IMR-90 (cell line): ENCODE measurements at regions not wholly inside any gene's neighbourhood (a gene's known extent, or its start where the extent isn't known, plus 50 kb on each side); places are given as distances from the start of the nearest gene placed in this dataset.
A peak's percentile ranks its signal among the peaks of the same experiment; 100 is the strongest.

ENCODE experiments used
- ATAC-seq: fragments of 200-7000 bp; cut with Tn5 transposase; 2 replicates; pipeline ENCODE4 v1.9.1; 2020; ENCODE audit warnings: low read depth, mild to moderate bottlenecking, moderate library complexity
- BruUV-seq: library from RNA; stranded (reverse); fragments of 400-500 nt; replicated peaks from 2 replicates; lab custom pipeline; 2021; lab: Mats Ljungman, UMichigan
- CTCF ChIA-PET: fragments of 300-600 bp; formaldehyde crosslinking; extraction: SDS; loops from one replicate; lab custom pipeline; 2021; ENCODE audit warnings: antibody characterized with exemption; lab: Yijun Ruan, JAX
- POLR2A ChIA-PET: fragments of 300-600 bp; sonication (Branson Sonifier 250); formaldehyde crosslinking; loops from one replicate; lab custom pipeline; 2022; ENCODE audit warnings: antibody characterized with exemption; ENCODE audit not compliant: unreplicated experiment; lab: Charles Lee
- DNase-seq: peaks from one replicate; pipeline ENCODE4 v3.0.0; 2013
- H2AFZ ChIP-seq: replicated peaks from 2 replicates; pipeline ENCODE3; 2013; ENCODE audit warnings: low read length, mild to moderate bottlenecking; ENCODE audit not compliant: poor library complexity
- H2AK5ac ChIP-seq: 2 replicates; pipeline ENCODE4 v1.6.1; 2013; ENCODE audit warnings: low read depth, low read length, inconsistent platforms
- H2AK9ac ChIP-seq: replicated peaks from 2 replicates; pipeline ENCODE3; 2013; ENCODE audit warnings: mild to moderate bottlenecking, low read depth, low read length, moderate library complexity; ENCODE audit not compliant: poor library complexity
- H2BK120ac ChIP-seq: 2 replicates; pipeline ENCODE4 v1.6.1; 2013; ENCODE audit warnings: low read depth, low read length, inconsistent platforms
- H2BK15ac ChIP-seq: 3 replicates; pipeline ENCODE4 v1.6.1; 2013; ENCODE audit warnings: low read depth, low read length, inconsistent platforms
- H2BK20ac ChIP-seq: 2 replicates; pipeline ENCODE4 v1.6.1; 2013; ENCODE audit warnings: low read depth, mild to moderate bottlenecking, inconsistent platforms, low read length, moderate library complexity
- H2BK5ac ChIP-seq: 2 replicates; pipeline ENCODE4 v1.6.1; 2013; ENCODE audit warnings: mild to moderate bottlenecking, low read depth, low read length, inconsistent platforms; ENCODE audit not compliant: poor library complexity, severe bottlenecking
- H3K14ac ChIP-seq: replicated peaks from 2 replicates; pipeline ENCODE4 v1.6.1; 2013; ENCODE audit warnings: low read depth, low read length, inconsistent platforms
- H3K18ac ChIP-seq: 2 replicates; pipeline ENCODE4 v1.6.1; 2013; ENCODE audit warnings: low read depth, low read length, control low read depth
- H3K23ac ChIP-seq: 2 replicates; pipeline ENCODE4 v1.6.1; 2013; ENCODE audit warnings: low read depth, low read length, inconsistent platforms
- H3K27ac ChIP-seq: 2 replicates; pipeline ENCODE4 v1.5.1; 2013; ENCODE audit warnings: mild to moderate bottlenecking, control low read depth, low read length; ENCODE audit not compliant: insufficient read depth
- H3K27me3 ChIP-seq: 2 replicates; pipeline ENCODE4 v1.6.1; 2013; ENCODE audit warnings: low read length; ENCODE audit not compliant: control insufficient read depth, insufficient read depth
- H3K36me3 ChIP-seq: 2 replicates; pipeline ENCODE4 v1.6.1; 2013; ENCODE audit warnings: low read length, mixed read lengths; ENCODE audit not compliant: control insufficient read depth, insufficient read depth
- H3K4ac ChIP-seq: 2 replicates; pipeline ENCODE4 v1.6.1; 2013; ENCODE audit warnings: low read depth, low read length, inconsistent platforms
- H3K4me1 ChIP-seq: 2 replicates; pipeline ENCODE4 v1.6.1; 2013; ENCODE audit warnings: low read length, mixed read lengths; ENCODE audit not compliant: control insufficient read depth, insufficient read depth
- H3K4me2 ChIP-seq: 2 replicates; pipeline ENCODE4 v1.6.1; 2013; ENCODE audit warnings: low read depth, mild to moderate bottlenecking, control low read depth, low read length, moderate library complexity
- H3K4me3 ChIP-seq: 2 replicates; pipeline ENCODE4 v1.5.1; 2013; ENCODE audit warnings: low read depth, mild to moderate bottlenecking, control low read depth, low read length, moderate library complexity; ENCODE audit not compliant: insufficient read depth
- H3K56ac ChIP-seq: 2 replicates; pipeline ENCODE4 v1.6.1; 2013; ENCODE audit warnings: low read length, inconsistent platforms; ENCODE audit not compliant: insufficient read depth; ENCODE audit errors: extremely low read depth
- H3K79me1 ChIP-seq, 2 experiments: 2 replicates each; pipeline ENCODE4 v1.6.1; 2013; ENCODE audit warnings: low read length in 2 of 2, inconsistent platforms in 1 of 2, low read depth in 1 of 2
- H3K9ac ChIP-seq: 2 replicates; pipeline ENCODE4 v1.6.1; 2013; ENCODE audit warnings: low read depth, low read length, control low read depth
- H3K9me1 ChIP-seq: 2 replicates; pipeline ENCODE4 v1.6.1; 2013; ENCODE audit warnings: low read length, inconsistent platforms; ENCODE audit not compliant: insufficient read depth
- H3K9me3 ChIP-seq: 2 replicates; pipeline ENCODE4 v1.6.1; 2013; ENCODE audit warnings: low read length; ENCODE audit not compliant: control insufficient read depth, insufficient read depth
- H4K20me1 ChIP-seq: 2 replicates; pipeline ENCODE4 v1.6.1; 2013; ENCODE audit warnings: low read length, inconsistent platforms; ENCODE audit not compliant: insufficient read depth
- H4K5ac ChIP-seq: 2 replicates; pipeline ENCODE4 v1.6.1; 2013; ENCODE audit warnings: mild to moderate bottlenecking, low read depth, low read length, control low read depth
- H4K8ac ChIP-seq, 2 experiments: 2 replicates each; pipeline ENCODE4 v1.6.1; 2013; ENCODE audit warnings: low read depth in 2 of 2, low read length in 2 of 2, control low read depth in 1 of 2, inconsistent platforms in 1 of 2
- H4K91ac ChIP-seq: 2 replicates; pipeline ENCODE4 v1.6.1; 2013; ENCODE audit warnings: low read depth, low read length, inconsistent platforms; ENCODE audit not compliant: insufficient read depth
- BHLHE40 ChIP-seq: fragments of 150-350 bp; IDR thresholded peaks from 2 replicates; pipeline ENCODE4 v1.6.1; 2016; ENCODE audit warnings: mild to moderate bottlenecking, low read depth, low read length
- CEBPB ChIP-seq: IDR thresholded peaks from 2 replicates; pipeline ENCODE4 v1.6.1; 2012; ENCODE audit warnings: low read depth, low read length, improper control_type of control experiment
- CHD1 ChIP-seq: IDR thresholded peaks from 2 replicates; pipeline ENCODE4 v1.6.1; 2012; ENCODE audit warnings: low read depth, low read length, improper control_type of control experiment
- CTCF ChIP-seq: conservative IDR thresholded peaks from 2 replicates; pipeline ENCODE4 v1.5.1; 2012; ENCODE audit warnings: mild to moderate bottlenecking, low read depth, low read length, improper control_type of control experiment
- MAFK ChIP-seq: IDR thresholded peaks from 2 replicates; pipeline ENCODE4 v1.6.1; 2012; ENCODE audit warnings: low read depth, low read length, improper control_type of control experiment
- MAZ ChIP-seq: IDR thresholded peaks from 2 replicates; pipeline ENCODE4 v1.6.1; 2012; ENCODE audit warnings: low read depth, mild to moderate bottlenecking, low read length, improper control_type of control experiment, moderate library complexity, borderline replicate concordance
- NFE2L2 ChIP-seq: fragments of 150-350 bp; IDR thresholded peaks from 2 replicates; pipeline ENCODE4 v1.6.1; 2016; ENCODE audit warnings: low read depth, mild to moderate bottlenecking, low read length
- POLR2A ChIP-seq: IDR thresholded peaks from 2 replicates; pipeline ENCODE4 v1.6.1; 2012; ENCODE audit warnings: mild to moderate bottlenecking, low read depth, low read length
- RAD21 ChIP-seq: IDR thresholded peaks from 2 replicates; pipeline ENCODE4 v1.6.1; 2012; ENCODE audit warnings: low read length, improper control_type of control experiment
- SMC3 ChIP-seq: fragments of 150-350 bp; IDR thresholded peaks from 2 replicates; pipeline ENCODE4 v1.6.1; 2016; ENCODE audit warnings: low read depth, mild to moderate bottlenecking, antibody characterized with exemption, low read length, moderate library complexity
- WGBS, 2 experiments: methylation state at CpG; one replicate each; pipeline versions ENCODE4 v1.1.5 to v1.1.7; 2013; ENCODE audit warnings: missing lambda C conversion rate in 2 of 2; ENCODE audit not compliant: insufficient read length in 1 of 2; ENCODE audit errors: extremely low coverage in 2 of 2; 5-methylcytosine and 5-hydroxymethylcytosine counted together
- dilution Hi-C: fragments of 300-500 bp; cut with HindIII; formaldehyde crosslinking; loops from one replicate; pipeline ENCODE4 v1.14.3; 2018; ENCODE audit warnings: low sequenced_read_pairs; ENCODE audit not compliant: unreplicated experiment
- in situ Hi-C: fragments of 300-500 bp; cut with MboI; formaldehyde crosslinking; loops from 3 replicates; pipeline ENCODE4 v1.14.3; 2019; ENCODE audit warnings: low sequenced_read_pairs, inconsistent platforms, mixed read lengths
- intact Hi-C: fragments of 100-400 bp; cut with micrococcal nuclease; formaldehyde crosslinking; loops from 2 replicates; pipeline ENCODE4 v1.10.0; 2022

GRCh38 chr2:236657801-236658200, 88.2 kb downstream of the ACKR3 start:
- no peak overlapping the region for H2AK5ac ChIP-seq
- no TSS peak for BruUV-seq
- H3K56ac ChIP-seq: no peak overlapping the region
- no peak overlapping the region for H2AFZ ChIP-seq
- H3K4me2 ChIP-seq: no peak overlapping the region
- TF ChIP-seq SMC3: no peak
- no peak for TF ChIP-seq BHLHE40
- TF ChIP-seq CTCF: no peak
- no peak for TF ChIP-seq RAD21
- no peak for TF ChIP-seq CEBPB
- no peak for TF ChIP-seq NFE2L2
- TF ChIP-seq MAFK: no peak
- TF ChIP-seq CHD1: no peak
- no peak for TF ChIP-seq POLR2A
- TF ChIP-seq MAZ: no peak
- H3K36me3 ChIP-seq: no peaks in the 10 kb centered on the region
- H3K14ac ChIP-seq: no peak overlapping the region
- no peak overlapping the region for H2BK20ac ChIP-seq
- dilution Hi-C loops (no loop called here), in situ Hi-C loops (no loop called here), intact Hi-C loops (no loop called here)
- no peak overlapping the region for H2AK9ac ChIP-seq
- H3K27me3 ChIP-seq: peaks cover 5% of the 10 kb centered on the region
- H4K8ac ChIP-seq: no peak overlapping the region
- H2BK5ac ChIP-seq: no peak overlapping the region
- H3K9me1 ChIP-seq: no peaks in the 10 kb centered on the region
- no peak overlapping the region for H2BK15ac ChIP-seq
- no peak overlapping the region for H3K23ac ChIP-seq
- peak; percentile 58 for ATAC-seq
- no peak overlapping the region for H3K18ac ChIP-seq
- H3K79me1 ChIP-seq: no peaks in the 10 kb centered on the region
- peaks cover 2% of the 10 kb centered on the region; the same call in 1 of the 2 replicates for H3K9me3 ChIP-seq
- no peak overlapping the region for H3K27ac ChIP-seq
- CTCF ChIA-PET: no interaction called here
- no peak overlapping the region for H3K9ac ChIP-seq
- no peak overlapping the region for H4K5ac ChIP-seq
- 0 out of 2 replicates have a peak overlapping the region, but pooled peaks have one; percentile 33 for H3K4ac ChIP-seq
- POLR2A ChIA-PET: no interaction called here
- no peak overlapping the region for H4K91ac ChIP-seq
- H3K4me3 ChIP-seq: no peak overlapping the region
- H2BK120ac ChIP-seq: 0 out of 2 replicates have a peak overlapping the region, but pooled peaks have one; percentile 4
- H4K20me1 ChIP-seq: no peaks in the 10 kb centered on the region
- DNase-seq: no peak
- WGBS, 2 experiments: no CpG with 5 or more reads among the region's 4 CpGs
- peaks cover 7% of the 10 kb centered on the region; the same call in 1 of the 2 replicates for H3K4me1 ChIP-seq
